PC-9 (cell line): ENCODE measurements at regions not wholly inside any gene's neighbourhood (a gene's known extent, or its start where the extent isn't known, plus 50 kb on each side); places are given as distances from the start of the nearest gene placed in this dataset.

Experiments
- EZH2 ChIP-seq: fragments of 200-600 bp; sonication (generic); IDR thresholded peaks from 2 replicates; pipeline ENCODE4 v1.8.0; 2017; ENCODE audit warnings: antibody characterized with exemption, low read depth
- TF ChIP-seq, protein P1 (sequence below): fragments of 200-600 bp; sonication (generic); conservative IDR thresholded peaks from 2 replicates; pipeline ENCODE4 v1.6.1; 2017; ENCODE audit warnings: mixed run types, antibody characterized with exemption, mild to moderate bottlenecking, moderate library complexity

DNA sequence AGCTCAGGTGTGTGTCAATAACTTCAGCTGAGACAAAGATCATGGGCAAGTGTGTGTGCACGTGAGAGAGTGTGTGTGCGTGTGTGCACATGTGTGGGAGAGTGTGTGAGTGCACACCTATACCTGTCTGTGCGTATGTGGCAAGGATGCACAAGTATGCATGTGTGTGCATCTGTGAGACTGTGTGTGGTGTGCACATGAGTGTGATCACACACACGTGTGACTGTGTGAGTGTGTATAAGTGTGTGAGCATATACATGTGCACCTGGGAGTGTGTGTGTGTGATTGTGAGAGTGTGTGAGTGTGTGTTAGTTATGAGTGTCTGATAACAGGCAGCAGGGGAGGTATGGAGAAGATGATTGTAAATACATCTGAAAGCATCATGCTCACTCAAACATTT lies 657.3 kb upstream of the PFKP start:
- TF ChIP-seq, protein P1, sequence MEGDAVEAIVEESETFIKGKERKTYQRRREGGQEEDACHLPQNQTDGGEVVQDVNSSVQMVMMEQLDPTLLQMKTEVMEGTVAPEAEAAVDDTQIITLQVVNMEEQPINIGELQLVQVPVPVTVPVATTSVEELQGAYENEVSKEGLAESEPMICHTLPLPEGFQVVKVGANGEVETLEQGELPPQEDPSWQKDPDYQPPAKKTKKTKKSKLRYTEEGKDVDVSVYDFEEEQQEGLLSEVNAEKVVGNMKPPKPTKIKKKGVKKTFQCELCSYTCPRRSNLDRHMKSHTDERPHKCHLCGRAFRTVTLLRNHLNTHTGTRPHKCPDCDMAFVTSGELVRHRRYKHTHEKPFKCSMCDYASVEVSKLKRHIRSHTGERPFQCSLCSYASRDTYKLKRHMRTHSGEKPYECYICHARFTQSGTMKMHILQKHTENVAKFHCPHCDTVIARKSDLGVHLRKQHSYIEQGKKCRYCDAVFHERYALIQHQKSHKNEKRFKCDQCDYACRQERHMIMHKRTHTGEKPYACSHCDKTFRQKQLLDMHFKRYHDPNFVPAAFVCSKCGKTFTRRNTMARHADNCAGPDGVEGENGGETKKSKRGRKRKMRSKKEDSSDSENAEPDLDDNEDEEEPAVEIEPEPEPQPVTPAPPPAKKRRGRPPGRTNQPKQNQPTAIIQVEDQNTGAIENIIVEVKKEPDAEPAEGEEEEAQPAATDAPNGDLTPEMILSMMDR = no peak
- no peak for TF ChIP-seq EZH2
